Ascending aorta (tissue), 2 donors: ENCODE measurements at regions not wholly inside any gene's neighbourhood (a gene's known extent, or its start where the extent isn't known, plus 50 kb on each side); places are given as distances from the start of the nearest gene placed in this dataset.

Experiments used
- DNase-seq, 2 donors: peaks; one replicate each; pipeline ENCODE4 v3.0.0-alpha.2; 2019; ENCODE audit warnings: low spot score in 2 of 2
- H3K27ac ChIP-seq, 2 donors: fragments of 200-600 bp; sonication (generic); one replicate each; pipeline ENCODE4 v1.5.1; 2016 to 2017; ENCODE audit warnings: mild to moderate bottlenecking in 1 of 2
- H3K27me3 ChIP-seq: fragments of 200-600 bp; sonication (generic); one replicate; pipeline ENCODE4 v1.5.1; 2017
- H3K36me3 ChIP-seq, 2 donors: fragments of 200-600 bp; sonication (generic); one replicate each; pipeline ENCODE4 v1.5.1; 2016
- H3K4me1 ChIP-seq, 2 donors: fragments of 200-600 bp; sonication (generic); one replicate each; pipeline ENCODE4 v1.5.1; 2016 to 2017; ENCODE audit warnings: mild to moderate bottlenecking in 1 of 2
- H3K4me3 ChIP-seq, 2 donors: fragments of 200-600 bp; sonication (generic); one replicate each; pipeline ENCODE4 v1.5.1; 2016 to 2017; ENCODE audit warnings: mild to moderate bottlenecking in 1 of 2
- H3K9me3 ChIP-seq, 2 donors: fragments of 200-600 bp; sonication (generic); one replicate each; pipeline ENCODE4 v1.5.1; 2016
- intact Hi-C: fragments of 100-400 bp; cut with DNase I; formaldehyde crosslinking; loops from one replicate; pipeline ENCODE4 v1.15.1; 2023
- TF ChIP-seq, protein P1 (sequence below), 3 experiments: fragments of 200-600 bp in 2 of 3; fragments of 450-650 bp in 1 of 3; sonication (generic) in 2 of 3; IDR thresholded peaks; one replicate each; pipeline ENCODE4 v1.5.1; 2016 to 2019; ENCODE audit warnings: antibody characterized with exemption in 3 of 3, mild to moderate bottlenecking in 1 of 3, moderate library complexity in 1 of 3

DNA sequence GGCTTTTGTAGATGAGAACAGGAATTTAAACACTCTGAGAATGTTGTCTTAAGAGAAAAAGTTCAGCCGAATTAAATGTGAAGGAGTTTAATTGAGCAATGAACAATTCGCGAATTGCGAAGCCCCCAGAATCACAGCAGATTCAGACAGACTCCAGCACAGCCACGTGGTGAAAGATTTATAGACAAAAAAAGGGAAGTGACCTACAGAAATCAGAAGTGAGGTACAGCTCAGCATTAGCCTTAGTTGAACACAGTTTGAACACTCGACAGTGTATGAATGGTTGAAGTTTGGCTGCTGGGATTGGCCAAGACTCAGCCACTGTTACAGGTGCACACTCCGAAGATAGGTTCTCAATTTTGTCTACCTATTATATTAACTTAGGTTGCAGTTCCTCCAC is 264.0 kb upstream of the CHST9 start:
- no peaks in the 10 kb centered on the region for H3K27me3 ChIP-seq
- no peak overlapping the region for H3K4me3 ChIP-seq
- no peaks in the 10 kb centered on the region for H3K9me3 ChIP-seq
- H3K36me3 ChIP-seq = no peaks in the 10 kb centered on the region
- intact Hi-C loops = no loop called here
- TF ChIP-seq, protein P1, sequence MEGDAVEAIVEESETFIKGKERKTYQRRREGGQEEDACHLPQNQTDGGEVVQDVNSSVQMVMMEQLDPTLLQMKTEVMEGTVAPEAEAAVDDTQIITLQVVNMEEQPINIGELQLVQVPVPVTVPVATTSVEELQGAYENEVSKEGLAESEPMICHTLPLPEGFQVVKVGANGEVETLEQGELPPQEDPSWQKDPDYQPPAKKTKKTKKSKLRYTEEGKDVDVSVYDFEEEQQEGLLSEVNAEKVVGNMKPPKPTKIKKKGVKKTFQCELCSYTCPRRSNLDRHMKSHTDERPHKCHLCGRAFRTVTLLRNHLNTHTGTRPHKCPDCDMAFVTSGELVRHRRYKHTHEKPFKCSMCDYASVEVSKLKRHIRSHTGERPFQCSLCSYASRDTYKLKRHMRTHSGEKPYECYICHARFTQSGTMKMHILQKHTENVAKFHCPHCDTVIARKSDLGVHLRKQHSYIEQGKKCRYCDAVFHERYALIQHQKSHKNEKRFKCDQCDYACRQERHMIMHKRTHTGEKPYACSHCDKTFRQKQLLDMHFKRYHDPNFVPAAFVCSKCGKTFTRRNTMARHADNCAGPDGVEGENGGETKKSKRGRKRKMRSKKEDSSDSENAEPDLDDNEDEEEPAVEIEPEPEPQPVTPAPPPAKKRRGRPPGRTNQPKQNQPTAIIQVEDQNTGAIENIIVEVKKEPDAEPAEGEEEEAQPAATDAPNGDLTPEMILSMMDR (IDR thresholded peaks at IDR 0.05) = no peak
- no peak overlapping the region for H3K27ac ChIP-seq
- no peaks in the 10 kb centered on the region for H3K4me1 ChIP-seq
- DNase-seq = no peak

GRCh38 chr18:27447930-27448329 is 262.8 kb upstream of the CHST9 start:
- Histone ChIP-seq H3K27me3 (no peaks in the 10 kb centered on the region), H3K27ac (no peak overlapping the region), H3K4me1 (no peaks in the 10 kb centered on the region), H3K36me3 (no peaks in the 10 kb centered on the region), H3K4me3 (no peak overlapping the region), H3K9me3 (no peaks in the 10 kb centered on the region)
- DNase-seq = no peak
- TF ChIP-seq, protein P1 (IDR thresholded peaks at IDR 0.05) = no peak
- intact Hi-C loops = no loop called here

GRCh38 chr18:27447451-27447881 is 262.4 kb upstream of the CHST9 start:
- H3K27me3 ChIP-seq = no peaks in the 10 kb centered on the region
- intact Hi-C loops = no loop called here
- DNase-seq = no peak
- TF ChIP-seq, protein P1 (IDR thresholded peaks at IDR 0.05) = no peak
- no peaks in the 10 kb centered on the region for H3K4me1 ChIP-seq
- no peak overlapping the region for H3K4me3 ChIP-seq
- no peak overlapping the region for H3K27ac ChIP-seq
- no peaks in the 10 kb centered on the region for H3K36me3 ChIP-seq
- no peaks in the 10 kb centered on the region for H3K9me3 ChIP-seq

GRCh38 chr18:27430595-27430994 is 245.5 kb upstream of the CHST9 start:
- Histone ChIP-seq H3K27me3 (no peaks in the 10 kb centered on the region), H3K9me3 (no peaks in the 10 kb centered on the region), H3K4me1 (no peaks in the 10 kb centered on the region), H3K36me3 (no peaks in the 10 kb centered on the region), H3K27ac (no peak overlapping the region), H3K4me3 (no peak overlapping the region)
- TF ChIP-seq, protein P1 (IDR thresholded peaks at IDR 0.05) = no peak
- DNase-seq = no peak
- intact Hi-C loops = no loop called here

DNA sequence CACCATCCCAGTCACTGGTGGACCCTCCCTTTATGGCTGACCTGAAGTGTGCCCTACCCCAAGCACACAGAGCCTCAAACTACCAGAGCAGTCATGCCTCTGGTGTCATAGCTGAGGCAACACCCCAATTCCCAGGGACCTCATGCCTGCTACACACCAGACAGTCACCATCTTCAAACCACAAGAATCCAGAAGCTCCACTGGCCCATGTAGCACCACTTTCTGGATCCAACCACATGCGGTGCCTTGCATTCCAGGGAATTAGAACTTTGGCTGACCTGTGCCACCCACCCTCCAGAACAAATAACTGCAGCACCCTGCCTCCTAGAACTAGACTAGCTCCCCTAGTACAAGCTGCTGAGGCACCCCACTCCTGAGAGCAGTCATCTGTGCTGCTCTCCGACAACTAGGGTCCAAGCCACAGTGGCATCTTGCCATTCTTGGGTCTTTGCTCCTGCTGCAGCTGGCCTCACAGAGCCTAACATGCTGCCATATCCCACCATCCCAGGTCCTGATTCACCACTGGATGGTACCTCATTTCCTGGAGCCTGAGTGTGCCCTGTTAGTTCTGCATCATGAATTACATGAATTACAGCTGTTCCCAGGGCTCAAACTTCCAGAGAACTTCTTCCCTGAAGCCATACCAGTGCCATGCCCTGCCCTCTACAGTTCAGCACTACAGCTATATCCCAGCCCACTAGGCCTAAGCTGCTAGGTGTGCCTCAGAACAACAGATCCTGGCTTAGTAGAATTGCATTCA is 243.8 kb upstream of the CHST9 start:
- no peak overlapping the region for H3K4me3 ChIP-seq
- intact Hi-C loops = no loop called here

More for the DNA sequence above, 243.8 kb upstream of the CHST9 start:
- TF ChIP-seq, protein P1 (IDR thresholded peaks at IDR 0.05) = no peak
- Histone ChIP-seq H3K27ac (no peak overlapping the region), H3K36me3 (no peaks in the 10 kb centered on the region), H3K9me3 (no peaks in the 10 kb centered on the region), H3K4me1 (no peaks in the 10 kb centered on the region), H3K27me3 (no peaks in the 10 kb centered on the region)
- DNase-seq = no peak
